ENCODE measurements at regions not wholly inside any gene's neighbourhood (a gene's known extent, or its start where the extent isn't known, plus 50 kb on each side); places are given as distances from the start of the nearest gene placed in this dataset.

GRCh38 chr4:26206339-26206738 is 114.5 kb upstream of the RBPJ start:
- BruUV-seq (replicated peaks): no TSS peak
- DNase-seq: no peak
- Histone ChIP-seq H3K9me3 (ENCODE audit: insufficient read depth, low read depth) (no peaks in the 10 kb centered on the region), H3K9me2 (ENCODE audit: insufficient read depth) (no peaks in the 10 kb centered on the region), H4K20me1 (ENCODE audit: insufficient read depth) (no peaks in the 10 kb centered on the region), H3K79me2 (ENCODE audit: low read depth) (no peaks in the 10 kb centered on the region), H3K4me2 (no peak overlapping the region), H3F3A (ENCODE audit: insufficient read depth, low read depth) (no peaks in the 10 kb centered on the region), H3K27me3 (ENCODE audit: insufficient read depth, low read depth) (no peaks in the 10 kb centered on the region), H3K36me3 (ENCODE audit: low read depth) (no peaks in the 10 kb centered on the region), H2AFZ (no peak overlapping the region), H3K27ac (no peak overlapping the region), H3K4me3 (no peak overlapping the region), H3K4me1 (replicated peaks; ENCODE audit: insufficient read depth) (peaks cover 2% of the 10 kb centered on the region; the same call in 1 of the 2 replicates)
- TF ChIP-seq EZH2 (IDR thresholded peaks at IDR 0.05; ENCODE audit: low read depth) (no peak), CTCF (conservative IDR thresholded peaks at IDR 0.05) (no peak)
- ChIA-PET CTCF (no interaction called here), POLR2A (ENCODE audit: unreplicated experiment) (no interaction called here)
- intact Hi-C loops (cut with micrococcal nuclease; ENCODE audit: unreplicated experiment): no loop called here

- no peak for TF ChIP-seq CTCF (conservative IDR thresholded peaks at IDR 0.05)
- no peak for TF ChIP-seq EZH2 (IDR thresholded peaks at IDR 0.05; ENCODE audit: low read depth)
- no peaks in the 10 kb centered on the region for H3K9me2 ChIP-seq (ENCODE audit: insufficient read depth)
- intact Hi-C loops (cut with micrococcal nuclease; ENCODE audit: unreplicated experiment): no loop called here
- H3K4me2 ChIP-seq: no peak overlapping the region
- H3K4me1 ChIP-seq (replicated peaks; ENCODE audit: insufficient read depth): peaks cover 8% of the 10 kb centered on the region
- no peaks in the 10 kb centered on the region for H4K20me1 ChIP-seq (ENCODE audit: insufficient read depth)
- H3K27me3 ChIP-seq (ENCODE audit: insufficient read depth, low read depth): no peaks in the 10 kb centered on the region
- no TSS peak for BruUV-seq (replicated peaks)
- ChIA-PET POLR2A (ENCODE audit: unreplicated experiment) (no interaction called here), CTCF (no interaction called here)
- H3K27ac ChIP-seq: no peak overlapping the region
- no peaks in the 10 kb centered on the region for H3K79me2 ChIP-seq (ENCODE audit: low read depth)
- no peak overlapping the region for H2AFZ ChIP-seq
- no peaks in the 10 kb centered on the region for H3K9me3 ChIP-seq (ENCODE audit: insufficient read depth, low read depth)
- peaks cover 3% of the 10 kb centered on the region; the same call in 1 of the 2 replicates for H3F3A ChIP-seq (ENCODE audit: insufficient read depth, low read depth)
- DNase-seq: no peak
- no peak overlapping the region for H3K4me3 ChIP-seq
- H3K36me3 ChIP-seq (ENCODE audit: low read depth): no peaks in the 10 kb centered on the region
Measured at GRCh38 chr4:26206999-26207398, 113.8 kb upstream of the RBPJ start.

- no peak for DNase-seq
- H3K9me2 ChIP-seq (ENCODE audit: insufficient read depth): no peaks in the 10 kb centered on the region
- CTCF ChIA-PET: no interaction called here
Measured at GRCh38 chr4:26207631-26208030, 113.2 kb upstream of the RBPJ start.

More at GRCh38 chr4:26207631-26208030, 113.2 kb upstream of the RBPJ start:
- Histone ChIP-seq H3K4me3 (no peak overlapping the region), H3K9me3 (ENCODE audit: insufficient read depth, low read depth) (no peaks in the 10 kb centered on the region), H3F3A (ENCODE audit: insufficient read depth, low read depth) (peaks cover 5% of the 10 kb centered on the region; the same call in 1 of the 2 replicates), H3K27me3 (ENCODE audit: insufficient read depth, low read depth) (no peaks in the 10 kb centered on the region), H3K79me2 (ENCODE audit: low read depth) (no peaks in the 10 kb centered on the region), H4K20me1 (ENCODE audit: insufficient read depth) (no peaks in the 10 kb centered on the region), H3K27ac (no peak overlapping the region), H3K36me3 (ENCODE audit: low read depth) (no peaks in the 10 kb centered on the region), H3K4me2 (no peak overlapping the region), H3K4me1 (replicated peaks; ENCODE audit: insufficient read depth) (peaks cover 14% of the 10 kb centered on the region), H2AFZ (no peak overlapping the region)
- BruUV-seq (replicated peaks): no TSS peak
- TF ChIP-seq CTCF (conservative IDR thresholded peaks at IDR 0.05) (no peak), EZH2 (IDR thresholded peaks at IDR 0.05; ENCODE audit: low read depth) (no peak)
- intact Hi-C loops (cut with micrococcal nuclease; ENCODE audit: unreplicated experiment): no loop called here
- POLR2A ChIA-PET (ENCODE audit: unreplicated experiment): no interaction called here

Data from PC-9 (cell line).